K562 (cell line): ENCODE measurements at regions not wholly inside any gene's neighbourhood (a gene's known extent, or its start where the extent isn't known, plus 50 kb on each side); places are given as distances from the start of the nearest gene placed in this dataset.
"Not testable (repeated sequence)": the region's sequence is repeated elsewhere in the genome, so short reads cannot be mapped to it uniquely, and the experiment has no call there.

Experiments used
- ARID2 ChIP-seq: fragments of 450-650 bp; IDR thresholded peaks from 2 replicates; pipeline ENCODE4 v1.6.1; 2017; ENCODE audit warnings: antibody characterized with exemption, mild to moderate bottlenecking
- C11orf30 ChIP-seq: fragments of 450-650 bp; IDR thresholded peaks from 2 replicates; pipeline ENCODE4 v1.6.1; 2016; ENCODE audit warnings: low read depth, mild to moderate bottlenecking
- SIX5 ChIP-seq, 2 experiments: IDR thresholded peaks; 2 replicates each; pipeline ENCODE4 v1.6.1; 2011; ENCODE audit warnings: low read length in 2 of 2, borderline replicate concordance in 1 of 2, low read depth in 1 of 2, mild to moderate bottlenecking in 1 of 2, moderate library complexity in 1 of 2; ENCODE audit not compliant: insufficient read depth in 1 of 2
- ZNF121 ChIP-seq: sonication (generic); formaldehyde crosslinking; conservative IDR thresholded peaks from 2 replicates; pipeline ENCODE4 v1.8.0; 2022; ENCODE audit warnings: missing genetic modification reagents
- TF ChIP-seq, protein P1 (sequence below), 3 experiments: IDR thresholded peaks in 2 of 3; conservative IDR thresholded peaks in 1 of 3; 2 replicates each; pipeline ENCODE4 v1.5.1; 2011 to 2012; ENCODE audit warnings: low read length in 3 of 3, mild to moderate bottlenecking in 3 of 3, control low read depth in 2 of 3, improper control_type of control experiment in 1 of 3, inconsistent platforms in 1 of 3, low read depth in 1 of 3, mixed read lengths in 1 of 3, moderate library complexity in 1 of 3; ENCODE audit not compliant: insufficient read depth in 2 of 3

DNA sequence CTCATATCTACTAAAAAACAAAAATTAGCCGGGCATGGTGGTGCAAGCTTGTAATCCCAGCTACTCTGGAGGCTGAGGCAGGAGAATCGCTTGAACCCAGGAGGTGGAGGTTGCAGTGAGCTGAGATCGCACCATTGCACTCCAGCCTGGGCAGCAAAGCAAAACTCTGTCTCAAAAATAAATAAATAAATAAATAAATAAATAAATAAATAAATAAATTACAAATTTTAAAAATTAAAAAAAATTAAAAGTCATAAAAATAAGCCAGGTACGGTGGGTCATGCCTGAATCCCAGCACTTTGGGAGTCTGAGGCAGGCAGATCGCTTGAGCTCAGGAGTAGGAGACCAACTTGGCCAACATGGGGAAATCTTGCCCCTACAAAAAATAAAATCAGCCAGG, 59.7 kb upstream of the SH3GLB1 start:
- TF ChIP-seq C11orf30; SIX5 (IDR thresholded peaks at IDR 0.05; ENCODE audit: borderline replicate concordance in 1 of 2, insufficient read depth in 1 of 2, low read depth in 1 of 2, low read length in 2 of 2); ZNF121; ARID2: not testable (repeated sequence)
- TF ChIP-seq, protein P1, sequence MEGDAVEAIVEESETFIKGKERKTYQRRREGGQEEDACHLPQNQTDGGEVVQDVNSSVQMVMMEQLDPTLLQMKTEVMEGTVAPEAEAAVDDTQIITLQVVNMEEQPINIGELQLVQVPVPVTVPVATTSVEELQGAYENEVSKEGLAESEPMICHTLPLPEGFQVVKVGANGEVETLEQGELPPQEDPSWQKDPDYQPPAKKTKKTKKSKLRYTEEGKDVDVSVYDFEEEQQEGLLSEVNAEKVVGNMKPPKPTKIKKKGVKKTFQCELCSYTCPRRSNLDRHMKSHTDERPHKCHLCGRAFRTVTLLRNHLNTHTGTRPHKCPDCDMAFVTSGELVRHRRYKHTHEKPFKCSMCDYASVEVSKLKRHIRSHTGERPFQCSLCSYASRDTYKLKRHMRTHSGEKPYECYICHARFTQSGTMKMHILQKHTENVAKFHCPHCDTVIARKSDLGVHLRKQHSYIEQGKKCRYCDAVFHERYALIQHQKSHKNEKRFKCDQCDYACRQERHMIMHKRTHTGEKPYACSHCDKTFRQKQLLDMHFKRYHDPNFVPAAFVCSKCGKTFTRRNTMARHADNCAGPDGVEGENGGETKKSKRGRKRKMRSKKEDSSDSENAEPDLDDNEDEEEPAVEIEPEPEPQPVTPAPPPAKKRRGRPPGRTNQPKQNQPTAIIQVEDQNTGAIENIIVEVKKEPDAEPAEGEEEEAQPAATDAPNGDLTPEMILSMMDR (IDR thresholded peaks at IDR 0.05 in 2 of 3, conservative IDR thresholded peaks at IDR 0.05 in 1 of 3; ENCODE audit: insufficient read depth in 2 of 3, low read depth in 1 of 3, low read length in 3 of 3): not testable (repeated sequence)
